ENCODE measurements at regions not wholly inside any gene's neighbourhood (a gene's known extent, or its start where the extent isn't known, plus 50 kb on each side); places are given as distances from the start of the nearest gene placed in this dataset.
A peak's percentile ranks its signal among the peaks of the same experiment; 100 is the strongest.
"Not testable (repeated sequence)": the region's sequence is repeated elsewhere in the genome, so short reads cannot be mapped to it uniquely, and the experiment has no call there.

DNA sequence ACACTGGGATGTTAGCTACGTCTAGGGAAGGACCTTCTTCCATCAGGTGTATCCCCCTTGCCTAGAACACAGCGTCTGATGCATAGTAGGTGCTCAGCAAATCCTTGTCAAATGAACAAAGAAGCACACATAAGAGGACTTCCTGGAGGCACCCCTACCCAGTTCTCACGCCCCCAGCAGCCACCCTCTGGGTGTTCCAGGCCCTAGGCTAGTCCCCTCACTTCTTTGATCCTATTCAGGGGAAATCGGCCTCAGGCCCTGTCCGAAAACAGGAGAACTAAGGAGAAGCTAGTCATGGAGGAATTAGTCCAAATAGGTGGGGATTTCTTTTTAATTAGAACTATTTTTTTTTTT is 84.7 kb upstream of the SIRPA start:
- DNase-seq, result no peak

GRCh38 chr20:1809611-1810510 is 85.3 kb upstream of the SIRPA start:
- no peak for DNase-seq

- DNase-seq, result no peak
These were observed 86.1 kb upstream of the SIRPA start for GRCh38 chr20:1809131-1809572.

- DNase-seq, result no peak
These were observed 87.1 kb upstream of the SIRPA start for GRCh38 chr20:1808101-1808500.

GRCh38 chr20:1807394-1807793 is 87.8 kb upstream of the SIRPA start:
- DNase-seq, result no peak

DNA sequence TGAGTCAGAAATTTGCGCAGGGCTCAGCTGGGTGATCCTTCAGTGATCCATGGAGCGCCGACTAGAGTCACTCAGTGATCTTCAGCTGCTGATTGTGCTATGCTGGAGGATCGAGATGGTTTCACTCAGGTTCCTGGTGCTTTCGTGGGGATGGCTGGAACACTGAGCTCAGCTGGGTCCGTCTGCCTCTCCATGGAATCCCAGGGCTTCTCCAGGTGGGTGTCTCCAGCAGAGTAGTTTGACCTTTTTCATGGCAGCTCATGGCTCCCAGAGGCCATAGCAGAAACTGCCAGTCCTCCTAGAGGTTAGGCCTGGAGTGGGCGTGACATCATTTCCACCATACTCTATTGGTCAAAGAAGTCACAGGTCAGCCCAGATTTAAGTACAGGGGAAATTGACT is 88.8 kb upstream of the SIRPA start:
- DNase-seq, result no peak

GRCh38 chr20:1805816-1806215 is 89.4 kb upstream of the SIRPA start:
- no peak for DNase-seq

GRCh38 chr20:1805161-1805581 is 90.0 kb upstream of the SIRPA start:
- no peak for DNase-seq

- DNase-seq, result no peak
These were observed 90.7 kb upstream of the SIRPA start for GRCh38 chr20:1804554-1804956.

DNA sequence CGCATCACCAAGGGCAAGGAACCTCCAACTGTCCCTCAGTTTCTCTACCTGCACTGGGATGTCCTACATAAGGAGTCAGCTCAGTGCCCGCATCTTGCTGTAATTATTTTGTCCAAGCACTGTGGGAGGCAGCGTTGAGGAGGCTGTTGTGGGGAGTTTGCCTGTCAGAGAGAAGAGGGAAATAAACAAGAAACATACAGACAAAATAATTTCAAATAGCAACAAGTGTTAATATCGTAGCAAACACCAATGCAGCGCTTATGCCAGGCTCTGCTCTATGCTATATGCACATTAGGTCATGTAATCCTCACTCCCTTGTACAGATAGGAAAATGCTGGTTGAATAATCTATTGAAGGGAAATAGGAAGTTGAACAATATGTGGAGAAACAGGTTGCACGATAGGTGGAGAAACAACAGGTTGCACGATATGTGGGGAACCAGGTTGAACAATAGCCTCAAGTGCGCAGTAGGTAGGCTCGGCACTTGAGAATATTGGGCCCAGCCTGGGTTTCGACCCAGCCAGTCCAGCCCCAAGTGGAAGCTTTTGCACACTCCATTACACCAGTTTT is 91.2 kb upstream of the SIRPA start:
- DNase-seq, result no peak

- DNase-seq, result peak; percentile 15
These were observed 91.9 kb upstream of the SIRPA start for GRCh38 chr20:1803061-1803931.

- no peak for DNase-seq
These were observed 92.7 kb upstream of the SIRPA start for GRCh38 chr20:1802385-1803060.

DNA sequence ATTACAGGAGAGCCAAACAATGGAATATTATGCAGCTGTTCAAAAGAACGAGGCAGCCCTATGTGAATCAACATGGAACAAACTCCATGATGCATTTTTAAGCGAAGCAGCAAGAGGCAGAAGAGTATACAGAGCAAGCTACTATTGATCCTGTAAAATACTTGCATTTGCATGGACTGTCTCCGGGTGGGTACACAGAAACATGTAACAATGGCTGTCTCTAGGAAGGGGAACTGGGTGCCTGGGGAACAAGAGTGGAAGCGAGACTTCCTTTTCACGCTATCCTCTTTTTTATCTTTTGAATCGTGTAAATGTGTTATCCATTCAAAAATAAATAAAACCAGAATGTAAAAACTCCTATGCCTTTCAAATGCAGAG is 93.3 kb upstream of the SIRPA start:
- no peak for DNase-seq

DNA sequence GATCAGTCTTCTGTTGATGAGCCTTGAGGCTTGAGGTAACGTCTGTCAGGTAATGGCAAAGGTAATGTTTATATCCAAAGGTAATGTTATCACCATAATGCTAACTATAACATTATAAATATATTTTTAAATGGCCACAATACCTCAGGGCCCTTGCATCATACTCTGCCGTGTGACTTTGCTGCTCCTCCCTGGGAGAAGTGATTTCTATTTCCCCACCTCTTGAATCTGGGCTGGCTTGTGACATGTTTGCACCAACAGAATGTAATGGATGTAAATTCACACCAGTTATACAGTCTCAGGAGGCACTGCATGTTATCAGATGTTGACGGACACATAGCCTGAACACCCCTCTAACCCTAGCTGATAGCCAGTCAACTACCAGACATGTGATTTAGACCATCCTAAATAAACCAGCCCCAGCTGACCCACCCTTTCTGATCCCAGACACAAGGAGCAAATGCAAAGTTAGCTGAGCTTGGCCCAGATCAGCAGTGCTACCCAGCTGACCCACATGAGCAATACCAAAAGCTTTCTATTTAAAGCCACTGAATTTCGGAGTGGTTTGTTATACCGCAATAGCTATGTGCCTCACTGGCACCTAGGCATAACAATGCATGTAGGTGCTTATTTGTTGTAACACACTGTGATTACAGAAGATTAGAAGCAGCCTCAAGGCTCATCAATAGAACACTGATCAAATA is 93.8 kb upstream of the SIRPA start:
- no peak for DNase-seq

DNA sequence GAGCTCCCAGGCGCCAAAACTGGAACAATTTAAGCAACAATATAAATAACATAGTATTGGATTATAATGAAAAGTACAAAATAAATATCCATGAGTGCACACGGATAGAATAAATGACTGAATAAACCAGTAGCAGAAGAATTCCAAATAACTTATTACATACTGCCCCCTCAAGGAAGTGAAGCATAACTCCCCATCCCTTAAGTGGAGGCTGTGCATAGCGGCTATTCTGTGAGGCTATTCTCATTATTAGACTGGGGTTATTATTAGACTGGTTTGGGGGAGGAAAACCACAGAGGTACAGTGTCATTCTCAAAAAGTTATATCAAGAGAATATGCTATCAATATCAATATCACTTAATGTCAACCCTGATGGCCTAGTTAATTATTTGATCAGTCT is 94.4 kb upstream of the SIRPA start:
- DNase-seq, result no peak

DNA sequence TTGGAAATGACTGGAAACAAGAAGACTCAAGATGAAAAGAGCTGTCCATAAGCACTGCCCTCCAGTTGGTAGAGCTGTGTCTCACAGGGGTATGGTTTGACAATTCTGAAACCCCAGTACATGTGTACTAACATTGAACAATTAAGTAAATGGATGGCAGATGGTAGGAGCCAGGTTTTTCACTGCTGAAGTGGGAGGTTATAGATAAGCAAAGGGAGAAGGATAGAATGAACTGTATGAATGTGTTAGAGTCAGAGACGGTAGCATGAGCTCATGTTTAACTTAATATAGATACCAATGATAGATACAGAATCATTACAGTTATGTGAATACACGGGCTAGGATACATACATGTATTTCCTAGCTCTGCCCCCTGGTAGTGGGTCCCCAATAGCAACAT is 95.0 kb upstream of the SIRPA start:
- DNase-seq, result no peak

GRCh38 chr20:1799746-1800145 is 95.5 kb upstream of the SIRPA start:
- DNase-seq, result not testable (repeated sequence)

DNA sequence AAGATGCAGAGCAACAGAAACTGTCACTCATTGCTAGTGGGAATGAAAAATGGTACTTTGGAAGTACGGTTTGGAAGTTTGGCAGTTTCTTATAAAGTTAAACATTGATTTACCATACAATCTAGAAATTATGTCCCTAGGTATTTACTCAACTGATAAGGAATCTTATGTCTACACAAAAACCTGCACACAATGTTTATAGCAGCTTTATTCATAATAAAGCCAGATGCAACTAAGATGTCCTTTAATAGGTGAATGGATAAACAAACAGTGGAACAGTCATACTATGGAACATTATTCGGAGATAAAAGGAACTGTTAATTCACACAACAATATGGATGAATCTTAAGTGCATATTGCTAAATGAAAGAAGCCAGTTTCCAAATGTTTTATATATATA is 96.2 kb upstream of the SIRPA start:
- no peak for DNase-seq

DNA sequence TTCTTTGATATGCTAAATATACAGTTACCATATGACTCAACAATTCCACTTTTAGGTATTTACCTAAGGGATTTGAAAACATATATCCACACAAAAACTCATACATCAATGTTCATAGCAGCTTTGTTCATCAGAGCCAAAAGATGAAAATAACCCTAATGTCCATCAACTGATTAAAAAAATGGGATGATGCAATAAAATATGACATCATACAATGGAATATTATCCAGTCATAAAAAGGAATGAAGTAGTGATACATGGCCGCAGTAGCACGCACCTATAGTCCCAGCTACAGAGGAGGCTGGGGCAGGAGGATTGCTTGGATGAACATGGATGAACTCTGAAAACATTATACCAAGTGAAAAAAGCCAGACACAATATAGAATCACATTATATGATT is 101.4 kb upstream of the SIRPA start:
- no peak for DNase-seq

DNA sequence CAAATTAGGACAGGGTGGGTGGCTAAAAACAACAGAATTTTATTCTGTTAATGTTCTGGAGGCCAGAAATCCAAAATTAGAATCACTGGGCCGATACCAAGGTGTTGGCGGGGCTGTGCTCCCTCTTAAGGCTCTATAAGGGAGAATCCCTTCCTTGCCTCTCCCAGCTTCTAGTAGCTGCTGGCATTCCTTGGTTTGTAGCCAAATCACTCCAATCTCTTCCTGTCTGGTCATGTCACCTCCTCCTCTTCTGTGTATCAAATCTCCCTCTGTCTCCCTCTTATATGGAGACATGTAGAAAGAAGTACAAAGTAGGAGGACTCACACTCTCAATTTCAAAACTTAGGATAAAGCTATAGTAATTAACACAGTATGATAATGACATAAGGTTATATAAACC is 102.9 kb upstream of the SIRPA start:
- no peak for DNase-seq

DNA sequence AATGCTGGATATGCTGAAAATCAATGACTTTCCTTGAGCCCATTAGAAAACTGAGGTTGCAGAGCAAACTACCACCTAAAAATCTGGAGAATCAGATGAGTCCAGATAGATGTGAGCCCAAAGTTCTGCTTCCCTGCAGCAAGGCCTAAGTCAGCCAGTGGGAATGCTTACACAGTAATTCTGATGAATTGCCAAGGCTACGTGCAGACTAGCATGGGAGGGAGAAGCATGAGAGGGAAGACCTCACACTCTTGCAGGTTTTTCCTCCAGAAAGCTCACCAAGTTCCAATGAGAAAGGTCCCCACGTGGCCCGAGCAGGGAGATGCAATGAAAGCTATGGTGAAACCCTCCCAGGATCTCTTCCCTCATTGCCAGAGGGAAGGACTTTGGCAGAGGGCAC is 104.8 kb upstream of the SIRPA start:
- no peak for DNase-seq

GRCh38 chr20:1788044-1788443 is 107.2 kb upstream of the SIRPA start:
- no peak for DNase-seq

- DNase-seq, result no peak
These were observed 108.7 kb upstream of the SIRPA start for GRCh38 chr20:1786486-1786885.

All from CD4-positive, alpha-beta T cell treated with Interleukin-21 for 1 hour (primary cell).